ENCODE measurements at regions not wholly inside any gene's neighbourhood (a gene's known extent, or its start where the extent isn't known, plus 50 kb on each side); places are given as distances from the start of the nearest gene placed in this dataset.

DNA sequence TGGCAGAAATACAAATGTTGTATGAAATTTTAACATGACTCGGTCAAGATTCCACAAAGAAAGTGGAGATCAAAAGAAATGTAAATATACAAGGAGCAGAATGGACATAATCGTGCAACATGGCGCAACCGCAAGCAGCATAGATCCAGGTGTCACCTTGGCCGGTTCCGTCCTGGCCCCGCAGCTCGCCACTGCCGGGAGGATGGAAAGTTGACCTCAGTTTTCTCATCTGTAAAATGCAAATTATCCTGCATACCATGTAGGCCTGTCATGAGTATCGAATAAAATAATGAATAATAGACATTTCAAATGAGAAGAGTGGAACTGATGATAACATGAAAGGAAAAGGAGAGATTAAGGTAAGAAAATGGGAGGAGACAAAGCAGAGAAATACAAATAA, 427.3 kb upstream of the SMIM21 start:
- H3K4me2 ChIP-seq: no peak overlapping the region
- no peak overlapping the region for H3K4me3 ChIP-seq
- no peaks in the 10 kb centered on the region for H3K36me3 ChIP-seq (ENCODE audit: low read depth)
- H3K9me3 ChIP-seq (ENCODE audit: insufficient read depth, low read depth): no peaks in the 10 kb centered on the region
- no peak for DNase-seq
- no peaks in the 10 kb centered on the region for H4K20me1 ChIP-seq (ENCODE audit: insufficient read depth)
- H2AFZ ChIP-seq: no peak overlapping the region
- BruUV-seq (replicated peaks): no TSS peak
- POLR2A ChIA-PET (ENCODE audit: unreplicated experiment): no interaction called here
- no peak for TF ChIP-seq EZH2 (IDR thresholded peaks at IDR 0.05; ENCODE audit: low read depth)
- H3K27ac ChIP-seq: no peak overlapping the region
- peaks cover 30% of the 10 kb centered on the region for H3K27me3 ChIP-seq (ENCODE audit: insufficient read depth, low read depth)
- H3K9me2 ChIP-seq (ENCODE audit: insufficient read depth): peaks cover 5% of the 10 kb centered on the region; the same call in 1 of the 2 replicates
- no peaks in the 10 kb centered on the region for H3F3A ChIP-seq (ENCODE audit: insufficient read depth, low read depth)
- intact Hi-C loops (cut with micrococcal nuclease; ENCODE audit: unreplicated experiment): no loop called here
- no peaks in the 10 kb centered on the region for H3K79me2 ChIP-seq (ENCODE audit: low read depth)
- H3K4me1 ChIP-seq (replicated peaks; ENCODE audit: insufficient read depth): no peaks in the 10 kb centered on the region
- CTCF ChIA-PET: no interaction called here

- Histone ChIP-seq H3K27ac (no peak overlapping the region), H3K79me2 (ENCODE audit: low read depth) (no peaks in the 10 kb centered on the region), H3K27me3 (ENCODE audit: insufficient read depth, low read depth) (peaks cover 30% of the 10 kb centered on the region), H3F3A (ENCODE audit: insufficient read depth, low read depth) (no peaks in the 10 kb centered on the region), H3K4me3 (no peak overlapping the region), H3K36me3 (ENCODE audit: low read depth) (no peaks in the 10 kb centered on the region), H3K9me3 (ENCODE audit: insufficient read depth, low read depth) (no peaks in the 10 kb centered on the region), H3K9me2 (ENCODE audit: insufficient read depth) (peaks cover 5% of the 10 kb centered on the region; the same call in 1 of the 2 replicates), H3K4me1 (replicated peaks; ENCODE audit: insufficient read depth) (no peaks in the 10 kb centered on the region), H3K4me2 (no peak overlapping the region), H2AFZ (no peak overlapping the region), H4K20me1 (ENCODE audit: insufficient read depth) (no peaks in the 10 kb centered on the region)
- CTCF ChIA-PET: no interaction called here
- peak in 1 of 2 experiments; percentile 3 for DNase-seq
- TF ChIP-seq CTCF (conservative IDR thresholded peaks at IDR 0.05) (peak; percentile 66), EZH2 (IDR thresholded peaks at IDR 0.05; ENCODE audit: low read depth) (no peak)
- intact Hi-C loops (cut with micrococcal nuclease; ENCODE audit: unreplicated experiment): no loop called here
- POLR2A ChIA-PET (ENCODE audit: unreplicated experiment): no interaction called here
- BruUV-seq (replicated peaks): no TSS peak
Observed at GRCh38 chr18:75854174-75854573, 426.7 kb upstream of the SMIM21 start.

GRCh38 chr18:75846321-75846720, 418.8 kb upstream of the SMIM21 start:
- POLR2A ChIA-PET (ENCODE audit: unreplicated experiment): no interaction called here
- no peaks in the 10 kb centered on the region for H3F3A ChIP-seq (ENCODE audit: insufficient read depth, low read depth)
- H3K27me3 ChIP-seq (ENCODE audit: insufficient read depth, low read depth): peaks cover 6% of the 10 kb centered on the region
- H3K9me3 ChIP-seq (ENCODE audit: insufficient read depth, low read depth): no peaks in the 10 kb centered on the region
- no peak for TF ChIP-seq CTCF (conservative IDR thresholded peaks at IDR 0.05)
- TF ChIP-seq EZH2 (IDR thresholded peaks at IDR 0.05; ENCODE audit: low read depth): no peak
- no peak overlapping the region for H2AFZ ChIP-seq
- no TSS peak for BruUV-seq (replicated peaks)
- CTCF ChIA-PET: no interaction called here
- H3K79me2 ChIP-seq (ENCODE audit: low read depth): no peaks in the 10 kb centered on the region
- intact Hi-C loops (cut with micrococcal nuclease; ENCODE audit: unreplicated experiment): no loop called here
- no peaks in the 10 kb centered on the region for H4K20me1 ChIP-seq (ENCODE audit: insufficient read depth)
- H3K36me3 ChIP-seq (ENCODE audit: low read depth): no peaks in the 10 kb centered on the region
- no peak overlapping the region for H3K27ac ChIP-seq
- no peak for DNase-seq
- no peaks in the 10 kb centered on the region for H3K4me1 ChIP-seq (replicated peaks; ENCODE audit: insufficient read depth)
- no peaks in the 10 kb centered on the region for H3K9me2 ChIP-seq (ENCODE audit: insufficient read depth)
- H3K4me3 ChIP-seq: no peak overlapping the region
- no peak overlapping the region for H3K4me2 ChIP-seq

DNA sequence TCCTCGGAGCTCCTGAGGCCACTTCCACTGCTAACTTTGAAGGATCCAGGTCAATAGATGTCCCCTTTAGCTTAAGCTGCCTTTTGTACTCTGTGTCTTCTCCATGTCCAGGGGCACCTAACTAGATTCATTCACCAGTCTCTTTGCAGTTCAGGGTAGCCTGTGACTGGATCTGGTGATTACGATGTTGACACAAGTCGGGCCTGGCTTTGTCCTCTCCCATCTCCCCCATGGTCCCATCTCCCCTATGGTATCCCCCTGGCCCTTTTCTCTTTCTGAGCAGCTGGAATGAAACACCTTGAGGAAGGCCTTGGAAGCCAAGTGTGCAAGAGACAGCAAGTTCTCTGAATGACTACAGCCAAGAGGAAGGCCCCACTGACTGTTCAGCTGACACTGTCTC, 417.9 kb upstream of the SMIM21 start:
- DNase-seq: no peak
- no peaks in the 10 kb centered on the region for H3K4me1 ChIP-seq (replicated peaks; ENCODE audit: insufficient read depth)
- H3K36me3 ChIP-seq (ENCODE audit: low read depth): no peaks in the 10 kb centered on the region
- TF ChIP-seq EZH2 (IDR thresholded peaks at IDR 0.05; ENCODE audit: low read depth): no peak
- TF ChIP-seq CTCF (conservative IDR thresholded peaks at IDR 0.05): no peak
- H2AFZ ChIP-seq: no peak overlapping the region
- no peaks in the 10 kb centered on the region for H3F3A ChIP-seq (ENCODE audit: insufficient read depth, low read depth)
- no peaks in the 10 kb centered on the region for H4K20me1 ChIP-seq (ENCODE audit: insufficient read depth)
- H3K9me3 ChIP-seq (ENCODE audit: insufficient read depth, low read depth): no peaks in the 10 kb centered on the region
- no peaks in the 10 kb centered on the region for H3K9me2 ChIP-seq (ENCODE audit: insufficient read depth)
- H3K27ac ChIP-seq: no peak overlapping the region
- H3K4me3 ChIP-seq: no peak overlapping the region
- intact Hi-C loops (cut with micrococcal nuclease; ENCODE audit: unreplicated experiment): no loop called here
- H3K4me2 ChIP-seq: no peak overlapping the region
- H3K79me2 ChIP-seq (ENCODE audit: low read depth): no peaks in the 10 kb centered on the region
- peaks cover 6% of the 10 kb centered on the region for H3K27me3 ChIP-seq (ENCODE audit: insufficient read depth, low read depth)
- no TSS peak for BruUV-seq (replicated peaks)
- ChIA-PET CTCF (no interaction called here), POLR2A (ENCODE audit: unreplicated experiment) (no interaction called here)
